ENCODE measurements at regions not wholly inside any gene's neighbourhood (a gene's known extent, or its start where the extent isn't known, plus 50 kb on each side); places are given as distances from the start of the nearest gene placed in this dataset.

DNA sequence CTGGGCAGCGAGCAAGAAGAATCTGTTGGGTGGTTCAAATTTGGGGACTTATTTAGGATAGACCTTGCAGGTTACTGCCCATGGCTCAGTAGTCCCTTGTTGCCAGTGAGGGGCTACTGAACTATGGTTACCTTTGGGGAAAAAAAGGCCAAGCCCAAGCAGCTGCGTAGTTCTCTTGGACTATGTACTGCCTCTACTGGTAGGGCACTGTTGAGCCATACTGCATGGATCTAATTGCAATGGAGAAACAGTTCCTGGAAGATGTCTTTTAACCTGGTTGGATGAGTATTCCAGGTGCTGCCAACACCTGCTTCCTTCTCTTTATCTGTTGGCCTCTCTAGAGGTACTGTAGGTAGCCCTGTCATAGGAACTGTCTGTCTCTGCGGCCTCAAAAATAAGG lies 671.9 kb upstream of the CBLB start:
- no peak for TF ChIP-seq POLR2A (IDR thresholded peaks at IDR 0.05)
- TF ChIP-seq, protein P1, sequence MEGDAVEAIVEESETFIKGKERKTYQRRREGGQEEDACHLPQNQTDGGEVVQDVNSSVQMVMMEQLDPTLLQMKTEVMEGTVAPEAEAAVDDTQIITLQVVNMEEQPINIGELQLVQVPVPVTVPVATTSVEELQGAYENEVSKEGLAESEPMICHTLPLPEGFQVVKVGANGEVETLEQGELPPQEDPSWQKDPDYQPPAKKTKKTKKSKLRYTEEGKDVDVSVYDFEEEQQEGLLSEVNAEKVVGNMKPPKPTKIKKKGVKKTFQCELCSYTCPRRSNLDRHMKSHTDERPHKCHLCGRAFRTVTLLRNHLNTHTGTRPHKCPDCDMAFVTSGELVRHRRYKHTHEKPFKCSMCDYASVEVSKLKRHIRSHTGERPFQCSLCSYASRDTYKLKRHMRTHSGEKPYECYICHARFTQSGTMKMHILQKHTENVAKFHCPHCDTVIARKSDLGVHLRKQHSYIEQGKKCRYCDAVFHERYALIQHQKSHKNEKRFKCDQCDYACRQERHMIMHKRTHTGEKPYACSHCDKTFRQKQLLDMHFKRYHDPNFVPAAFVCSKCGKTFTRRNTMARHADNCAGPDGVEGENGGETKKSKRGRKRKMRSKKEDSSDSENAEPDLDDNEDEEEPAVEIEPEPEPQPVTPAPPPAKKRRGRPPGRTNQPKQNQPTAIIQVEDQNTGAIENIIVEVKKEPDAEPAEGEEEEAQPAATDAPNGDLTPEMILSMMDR (IDR thresholded peaks at IDR 0.05): no peak

All from body of pancreas (tissue), 4 donors.